ENCODE measurements at regions not wholly inside any gene's neighbourhood (a gene's known extent, or its start where the extent isn't known, plus 50 kb on each side); places are given as distances from the start of the nearest gene placed in this dataset.

GRCh38 chr12:30361145-30361544, 334.5 kb downstream of the IPO8 start:
- Histone ChIP-seq H4K5ac (ENCODE audit: low read depth, low read length) (no peak overlapping the region), H3K4me2 (ENCODE audit: low read depth, low read length) (no peak overlapping the region), H4K20me1 (ENCODE audit: insufficient read depth, low read length) (no peaks in the 10 kb centered on the region), H2AFZ (replicated peaks; ENCODE audit: low read length, poor library complexity) (no peak overlapping the region), H2AK5ac (ENCODE audit: low read depth, low read length) (no peak overlapping the region), H3K18ac (ENCODE audit: low read depth, low read length) (no peak overlapping the region), H2BK20ac (ENCODE audit: low read depth, low read length) (no peak overlapping the region), H3K9me1 (ENCODE audit: insufficient read depth, low read length) (no peaks in the 10 kb centered on the region), H3K14ac (replicated peaks; ENCODE audit: low read depth, low read length) (no peak overlapping the region), H3K9ac (ENCODE audit: low read depth, low read length) (no peak overlapping the region), H2BK120ac (ENCODE audit: low read depth, low read length) (no peak overlapping the region), H2BK15ac (ENCODE audit: low read depth, low read length) (no peak overlapping the region), H2AK9ac (replicated peaks; ENCODE audit: low read depth, low read length, poor library complexity) (no peak overlapping the region), H3K23ac (ENCODE audit: low read depth, low read length) (no peak overlapping the region), H3K4me3 (ENCODE audit: insufficient read depth, low read depth, low read length) (no peak overlapping the region), H3K56ac (ENCODE audit: extremely low read depth, insufficient read depth, low read length) (no peak overlapping the region), H3K79me1 (ENCODE audit: low read depth in 1 of 2, low read length in 2 of 2) (no peaks in the 10 kb centered on the region), H3K4me1 (ENCODE audit: control insufficient read depth, insufficient read depth, low read length) (no peaks in the 10 kb centered on the region), H4K8ac (ENCODE audit: low read depth in 2 of 2, low read length in 2 of 2) (no peak overlapping the region), H3K4ac (ENCODE audit: low read depth, low read length) (no peak overlapping the region), H3K27me3 (ENCODE audit: control insufficient read depth, insufficient read depth, low read length) (no peaks in the 10 kb centered on the region), H3K36me3 (ENCODE audit: control insufficient read depth, insufficient read depth, low read length) (no peaks in the 10 kb centered on the region), H3K27ac (ENCODE audit: insufficient read depth, low read length) (no peak overlapping the region), H3K9me3 (ENCODE audit: control insufficient read depth, insufficient read depth, low read length) (no peaks in the 10 kb centered on the region), H2BK5ac (ENCODE audit: low read depth, low read length, poor library complexity, severe bottlenecking) (no peak overlapping the region), H4K91ac (ENCODE audit: insufficient read depth, low read depth, low read length) (no peak overlapping the region)
- BruUV-seq (replicated peaks) = no TSS peak
- WGBS, 2 experiments (ENCODE audit: extremely low coverage in 2 of 2, insufficient read length in 1 of 2) = no CpG with 5 or more reads among the region's 1 CpG
- CTCF ChIA-PET = no interaction called here
- no peak for TF ChIP-seq FOS (IDR thresholded peaks at IDR 0.05; ENCODE audit: low read depth, low read length)
- no peak for TF ChIP-seq MAZ (IDR thresholded peaks at IDR 0.05; ENCODE audit: borderline replicate concordance, low read depth, low read length)
- no peak for TF ChIP-seq POLR2A (IDR thresholded peaks at IDR 0.05; ENCODE audit: low read depth, low read length)
- no peak for TF ChIP-seq NFE2L2 (IDR thresholded peaks at IDR 0.05; ENCODE audit: low read depth, low read length)
- TF ChIP-seq ELK1 (IDR thresholded peaks at IDR 0.05; ENCODE audit: borderline replicate concordance, low read depth, low read length) = no peak
- TF ChIP-seq RCOR1 (IDR thresholded peaks at IDR 0.05; ENCODE audit: insufficient replicate concordance, low read length) = no peak
- TF ChIP-seq MAFK (IDR thresholded peaks at IDR 0.05; ENCODE audit: low read depth, low read length) = no peak
- TF ChIP-seq CHD1 (IDR thresholded peaks at IDR 0.05; ENCODE audit: low read depth, low read length) = no peak
- no peak for TF ChIP-seq SMC3 (IDR thresholded peaks at IDR 0.05; ENCODE audit: low read depth, low read length)
- TF ChIP-seq CTCF (conservative IDR thresholded peaks at IDR 0.05; ENCODE audit: low read depth, low read length) = no peak
- no peak for TF ChIP-seq BHLHE40 (IDR thresholded peaks at IDR 0.05; ENCODE audit: low read depth, low read length)
- TF ChIP-seq RFX5 (IDR thresholded peaks at IDR 0.05; ENCODE audit: low read depth, low read length) = no peak
- no peak for TF ChIP-seq MXI1 (IDR thresholded peaks at IDR 0.05; ENCODE audit: borderline replicate concordance, low read depth, low read length)
- no peak for TF ChIP-seq USF2 (IDR thresholded peaks at IDR 0.05; ENCODE audit: low read depth, low read length)
- DNase-seq (no peak), ATAC-seq (ENCODE audit: low read depth) (no peak)
- intact Hi-C loops (cut with micrococcal nuclease) = no loop called here
- POLR2A ChIA-PET (ENCODE audit: unreplicated experiment) = no interaction called here
- in situ Hi-C loops (cut with MboI; ENCODE audit: low sequenced_read_pairs) = no loop called here
- dilution Hi-C loops (cut with HindIII; ENCODE audit: low sequenced_read_pairs, unreplicated experiment) = no loop called here
